PC-9 (cell line): ENCODE measurements at regions not wholly inside any gene's neighbourhood (a gene's known extent, or its start where the extent isn't known, plus 50 kb on each side); places are given as distances from the start of the nearest gene placed in this dataset.

Experiments used
- EZH2 ChIP-seq: fragments of 200-600 bp; sonication (generic); IDR thresholded peaks from 2 replicates; pipeline ENCODE4 v1.8.0; 2017; ENCODE audit warnings: antibody characterized with exemption, low read depth
- TF ChIP-seq, protein P1 (sequence below): fragments of 200-600 bp; sonication (generic); conservative IDR thresholded peaks from 2 replicates; pipeline ENCODE4 v1.6.1; 2017; ENCODE audit warnings: mixed run types, antibody characterized with exemption, mild to moderate bottlenecking, moderate library complexity

DNA sequence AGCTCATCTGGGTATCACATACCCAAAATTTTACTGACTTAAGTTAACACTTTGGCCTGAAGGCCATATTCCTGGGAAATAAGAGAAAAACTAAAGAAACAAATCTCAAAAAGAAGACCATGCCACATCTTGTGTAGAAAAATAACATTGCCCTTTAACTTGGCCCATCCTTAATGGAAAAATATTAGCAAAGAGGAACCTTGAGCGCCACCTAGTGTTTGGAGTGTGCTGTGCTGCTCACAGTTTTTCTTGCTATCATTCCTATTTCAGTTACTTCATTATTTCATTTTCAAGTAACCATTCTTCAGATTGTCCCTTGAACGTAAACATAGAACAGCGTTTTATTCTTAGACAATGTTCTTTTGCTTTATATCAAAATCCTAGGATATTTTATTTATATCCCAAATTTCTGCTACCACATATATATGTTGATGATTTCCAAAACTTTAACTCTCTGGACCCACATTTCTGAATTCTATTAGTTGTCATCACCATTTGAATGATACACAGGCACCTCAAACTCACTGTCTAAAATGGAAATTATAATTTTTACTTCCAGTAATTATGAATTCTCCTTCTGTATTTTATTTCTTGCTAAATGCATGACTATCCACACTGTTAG lies 999.0 kb upstream of the ADGRL3 start:
- TF ChIP-seq, protein P1, sequence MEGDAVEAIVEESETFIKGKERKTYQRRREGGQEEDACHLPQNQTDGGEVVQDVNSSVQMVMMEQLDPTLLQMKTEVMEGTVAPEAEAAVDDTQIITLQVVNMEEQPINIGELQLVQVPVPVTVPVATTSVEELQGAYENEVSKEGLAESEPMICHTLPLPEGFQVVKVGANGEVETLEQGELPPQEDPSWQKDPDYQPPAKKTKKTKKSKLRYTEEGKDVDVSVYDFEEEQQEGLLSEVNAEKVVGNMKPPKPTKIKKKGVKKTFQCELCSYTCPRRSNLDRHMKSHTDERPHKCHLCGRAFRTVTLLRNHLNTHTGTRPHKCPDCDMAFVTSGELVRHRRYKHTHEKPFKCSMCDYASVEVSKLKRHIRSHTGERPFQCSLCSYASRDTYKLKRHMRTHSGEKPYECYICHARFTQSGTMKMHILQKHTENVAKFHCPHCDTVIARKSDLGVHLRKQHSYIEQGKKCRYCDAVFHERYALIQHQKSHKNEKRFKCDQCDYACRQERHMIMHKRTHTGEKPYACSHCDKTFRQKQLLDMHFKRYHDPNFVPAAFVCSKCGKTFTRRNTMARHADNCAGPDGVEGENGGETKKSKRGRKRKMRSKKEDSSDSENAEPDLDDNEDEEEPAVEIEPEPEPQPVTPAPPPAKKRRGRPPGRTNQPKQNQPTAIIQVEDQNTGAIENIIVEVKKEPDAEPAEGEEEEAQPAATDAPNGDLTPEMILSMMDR, result peak; percentile 82
- no peak for TF ChIP-seq EZH2
